K562 (cell line): ENCODE measurements at regions not wholly inside any gene's neighbourhood (a gene's known extent, or its start where the extent isn't known, plus 50 kb on each side); places are given as distances from the start of the nearest gene placed in this dataset.

Source experiments
- ATAC-seq: fragments of 200-7000 bp; cut with Tn5 transposase; 3 replicates; pipeline ENCODE4 v1.9.1; 2020; ENCODE audit warnings: moderate library complexity
- BruUV-seq: library from RNA; stranded (reverse); fragments of 400-500 nt; replicated peaks from 2 replicates; lab custom pipeline; 2021; lab: Mats Ljungman, UMichigan
- CTCF ChIA-PET: fragments of 300-600 bp; formaldehyde crosslinking; extraction: SDS; loops from one replicate; lab custom pipeline; 2021; ENCODE audit warnings: low intra/inter-chr PET ratio; lab: Yijun Ruan, JAX
- POLR2A ChIA-PET: fragments of 300-600, 350-650 bp; sonication (Branson Sonifier 250); formaldehyde crosslinking; extraction: SDS; loops from one replicate; lab custom pipeline; 2021; ENCODE audit warnings: antibody characterized with exemption, inconsistent platforms; lab: Yijun Ruan, JAX
- DNase-seq, 4 experiments: peaks; one replicate each; pipeline versions ENCODE4 v3.0.0 to v3.0.0-alpha.2; 2011 to 2018; ENCODE audit warnings: low spot score in 3 of 4, mixed read lengths in 3 of 4; ENCODE audit errors: extremely low read depth in 1 of 4
- FAIRE-seq: peaks from 2 replicates; lab custom pipeline; 2011; peaks lifted over from hg19 to GRCh38; lab: Jason Lieb, UNC
- H2AFZ ChIP-seq: 2 replicates; pipeline ENCODE4 v1.6.0; 2011; ENCODE audit warnings: low read depth, low read length, control low read depth, inconsistent platforms
- H3K27ac ChIP-seq: fragments of 200-600 bp; 3 replicates; pipeline ENCODE4 v1.8.0; 2011; ENCODE audit warnings: low read depth, mild to moderate bottlenecking, control low read depth, inconsistent platforms, low read length, moderate library complexity, mixed read lengths; ENCODE audit errors: extremely low read depth
- H3K27me3 ChIP-seq, 2 experiments: fragments of 300-600 bp in 1 of 2; 2 replicates in 1 of 2; 3 replicates in 1 of 2; pipeline versions ENCODE4 v1.6.0 to v1.8.0; 2011; ENCODE audit warnings: inconsistent platforms in 2 of 2, low read length in 2 of 2, mild to moderate bottlenecking in 1 of 2, mixed read lengths in 1 of 2, moderate library complexity in 1 of 2; ENCODE audit not compliant: control insufficient read depth in 2 of 2, insufficient read depth in 2 of 2
- H3K36me3 ChIP-seq: fragments of 300-600 bp; 3 replicates; pipeline ENCODE4 v1.8.0; 2011; ENCODE audit warnings: mild to moderate bottlenecking, low read length, inconsistent platforms; ENCODE audit not compliant: control insufficient read depth, insufficient read depth
- H3K4me1 ChIP-seq, 2 experiments: fragments of 200-600 bp in 1 of 2; replicated peaks in 1 of 2; 2 replicates in 1 of 2; 3 replicates in 1 of 2; pipeline versions ENCODE4 v1.5.1 to v1.8.0; 2011; ENCODE audit warnings: inconsistent platforms in 2 of 2, low read length in 2 of 2, mild to moderate bottlenecking in 1 of 2, mixed read lengths in 1 of 2, moderate library complexity in 1 of 2; ENCODE audit not compliant: control insufficient read depth in 2 of 2, insufficient read depth in 2 of 2
- H3K4me2 ChIP-seq: 2 replicates; pipeline ENCODE4 v1.6.1; 2011; ENCODE audit warnings: low read length, control low read depth, inconsistent platforms, mixed read lengths; ENCODE audit not compliant: insufficient read depth
- H3K4me3 ChIP-seq: fragments of 200-600 bp; sonication (generic), shearing (Covaris generic); 2 replicates; pipeline ENCODE4 v1.5.1; 2016; ENCODE audit warnings: control low read depth, inconsistent platforms
- H3K79me2 ChIP-seq: fragments of 200-600 bp; 3 replicates; pipeline ENCODE4 v1.8.0; 2011; ENCODE audit warnings: low read length, inconsistent platforms; ENCODE audit not compliant: control insufficient read depth, insufficient read depth
- H3K9ac ChIP-seq, 2 experiments: 2 replicates each; pipeline versions ENCODE4 v1.6.0 to v1.6.1; 2011; ENCODE audit warnings: low read depth in 2 of 2, low read length in 2 of 2, control low read depth in 1 of 2, inconsistent platforms in 1 of 2, mild to moderate bottlenecking in 1 of 2, mixed read lengths in 1 of 2; ENCODE audit not compliant: insufficient read depth in 1 of 2
- H3K9me1 ChIP-seq: one replicate; pipeline ENCODE4 v1.6.0; 2011; ENCODE audit warnings: inconsistent platforms, mild to moderate bottlenecking, low read length, moderate library complexity; ENCODE audit not compliant: control insufficient read depth, insufficient read depth
- H3K9me3 ChIP-seq: replicated peaks from 2 replicates; pipeline ENCODE4 v1.5.1; 2011; ENCODE audit warnings: low read depth, low read length, inconsistent platforms; ENCODE audit not compliant: control insufficient read depth, insufficient read depth
- H4K20me1 ChIP-seq: replicated peaks from 2 replicates; pipeline ENCODE4 v1.6.1; 2011; ENCODE audit warnings: low read length, inconsistent platforms, mixed read lengths; ENCODE audit not compliant: control insufficient read depth, insufficient read depth
- BRCA1 ChIP-seq, 2 experiments: fragments of 450-650 bp in 1 of 2; sonication (generic) in 1 of 2; formaldehyde crosslinking in 1 of 2; IDR thresholded peaks; 2 replicates each; pipeline versions ENCODE4 v1.5.0 to v1.6.1; 2017 to 2020; ENCODE audit warnings: mild to moderate bottlenecking in 1 of 2, missing genetic modification reagents in 1 of 2
- CBFA2T2 ChIP-seq: fragments of 450-650 bp; conservative IDR thresholded peaks from 2 replicates; pipeline ENCODE4 v1.6.1; 2017; ENCODE audit warnings: mild to moderate bottlenecking
- CBX5 ChIP-seq: IDR thresholded peaks from 2 replicates; pipeline ENCODE4 v1.6.1; 2014; ENCODE audit warnings: low read depth, borderline replicate concordance
- E2F3 ChIP-seq: fragments of 250-450 bp; sonication (Bioruptor Pico); IDR thresholded peaks from 2 replicates; pipeline ENCODE4 v1.4.0; 2020; ENCODE audit warnings: mild to moderate bottlenecking
- MAZ ChIP-seq, 2 experiments: fragments of 450-650 bp in 1 of 2; sonication (generic) in 1 of 2; formaldehyde crosslinking; IDR thresholded peaks in 1 of 2; conservative IDR thresholded peaks in 1 of 2; 2 replicates each; pipeline versions ENCODE4 v1.4.0 to v1.5.0; 2020; ENCODE audit warnings: mild to moderate bottlenecking in 1 of 2, missing genetic modification reagents in 1 of 2
- MED1 ChIP-seq: sonication (generic); formaldehyde crosslinking; IDR thresholded peaks from 2 replicates; pipeline ENCODE4 v1.8.1; 2023; ENCODE audit warnings: missing genetic modification reagents, borderline replicate concordance
- MITF ChIP-seq: IDR thresholded peaks from 2 replicates; pipeline ENCODE4 v1.6.1; 2014; ENCODE audit warnings: antibody characterized with exemption
- PREB ChIP-seq: sonication (generic); formaldehyde crosslinking; IDR thresholded peaks from 2 replicates; pipeline ENCODE4 v1.8.1; 2023; ENCODE audit warnings: mild to moderate bottlenecking, missing genetic modification reagents
- RBM34 ChIP-seq: fragments of 200-400 bp; formaldehyde crosslinking; IDR thresholded peaks from 2 replicates; pipeline ENCODE4 v1.6.1; 2018; ENCODE audit warnings: low read length, borderline replicate concordance; ENCODE audit not compliant: insufficient read depth
- STAT5B ChIP-seq: fragments of 250-450 bp; sonication (Bioruptor Pico); IDR thresholded peaks from 2 replicates; pipeline ENCODE4 v1.8.0; 2021; ENCODE audit warnings: mild to moderate bottlenecking, inconsistent platforms
- TAF9B ChIP-seq: fragments of 450-650 bp; IDR thresholded peaks from 2 replicates; pipeline ENCODE4 v1.6.1; 2018; ENCODE audit warnings: mild to moderate bottlenecking; ENCODE audit not compliant: partially characterized antibody
- ZC3H11A ChIP-seq: IDR thresholded peaks from 2 replicates; pipeline ENCODE4 v1.6.1; 2012; ENCODE audit warnings: low read depth, low read length, improper control_type of control experiment
- ZNF311 ChIP-seq: fragments of 250-450 bp; sonication (Bioruptor Pico); IDR thresholded peaks from 2 replicates; pipeline ENCODE4 v1.4.0; 2020; ENCODE audit warnings: mild to moderate bottlenecking, moderate library complexity
- ZNF41 ChIP-seq: fragments of 250-450 bp; sonication (Bioruptor Pico); conservative IDR thresholded peaks from 2 replicates; pipeline ENCODE4 v1.4.0; 2020; ENCODE audit warnings: mild to moderate bottlenecking
- WGBS: fragments of 100-300 bp; shearing (Covaris generic); methylation state at CpG from one replicate; pipeline ENCODE4 v1.1.6; 2016; ENCODE audit warnings: low coverage, mixed read lengths; ENCODE audit not compliant: insufficient coverage; ENCODE audit errors: missing lambda C conversion rate; 5-methylcytosine and 5-hydroxymethylcytosine counted together
- in situ Hi-C: fragments of 300-500 bp; cut with MboI; formaldehyde crosslinking; loops from 4 replicates; pipeline ENCODE4 v1.15.0; 2018; ENCODE audit warnings: inconsistent platforms, mixed read lengths
- intact Hi-C: fragments of 100-400 bp; cut with micrococcal nuclease; formaldehyde crosslinking; loops from 2 replicates; pipeline ENCODE4 v1.14.2; 2022
- TF ChIP-seq, protein P1 (sequence below): fragments of 200-800 bp; sonication (Bioruptor generic); IDR thresholded peaks from 2 replicates; pipeline ENCODE4 v1.6.1; 2016; ENCODE audit warnings: missing genetic modification characterization, missing compliant biosample characterization

GRCh38 chr5:57884346-57885102 lies 401.9 kb upstream of the ACTBL2 start:
- in situ Hi-C loops (no loop called here), intact Hi-C loops (no loop called here)
- no TSS peak for BruUV-seq
- no peak overlapping the region for H3K9ac ChIP-seq
- H4K20me1 ChIP-seq = no peaks in the 10 kb centered on the region
- DNase-seq (no peak), FAIRE-seq (no peak), ATAC-seq (no peak)
- no peaks in the 10 kb centered on the region for H3K9me1 ChIP-seq
- no peaks in the 10 kb centered on the region for H3K79me2 ChIP-seq
- no peak overlapping the region for H2AFZ ChIP-seq
- H3K4me3 ChIP-seq = no peak overlapping the region
- ChIA-PET POLR2A (interaction anchor here (0.7 to 1.0 kb wide), 3 partner anchors 13 to 564 kb away, joined by 3 read pairs; no protein-coding TSS in a partner anchor), CTCF (no interaction called here)
- H3K36me3 ChIP-seq = no peaks in the 10 kb centered on the region
- no peaks in the 10 kb centered on the region for H3K27me3 ChIP-seq
- H3K4me2 ChIP-seq = no peak overlapping the region
- no peaks in the 10 kb centered on the region for H3K4me1 ChIP-seq
- no peaks in the 10 kb centered on the region for H3K9me3 ChIP-seq
- 11% methylated on average over 5 of the region's 5 CpGs for WGBS
- H3K27ac ChIP-seq = no peak overlapping the region
- TF ChIP-seq ZC3H11A (no peak), E2F3 (CRISPR knock-in tag) (no peak), STAT5B (no peak), CBFA2T2 (no peak), ZNF41 (CRISPR knock-in tag) (no peak), ZNF311 (CRISPR knock-in tag) (no peak), MITF (no peak), BRCA1 (IDR thresholded peaks at IDR 0.05) (no peak), BRCA1 (CRISPR knock-in tag; IDR thresholded peaks at IDR 0.05) (no peak), MAZ (CRISPR knock-in tag; conservative IDR thresholded peaks at IDR 0.05 in 1 of 2, IDR thresholded peaks at IDR 0.05 in 1 of 2) (no peak), PREB (no peak), MED1 (CRISPR knock-in tag) (no peak), TAF9B (no peak), RBM34 (no peak), CBX5 (no peak)
- TF ChIP-seq, protein P1, sequence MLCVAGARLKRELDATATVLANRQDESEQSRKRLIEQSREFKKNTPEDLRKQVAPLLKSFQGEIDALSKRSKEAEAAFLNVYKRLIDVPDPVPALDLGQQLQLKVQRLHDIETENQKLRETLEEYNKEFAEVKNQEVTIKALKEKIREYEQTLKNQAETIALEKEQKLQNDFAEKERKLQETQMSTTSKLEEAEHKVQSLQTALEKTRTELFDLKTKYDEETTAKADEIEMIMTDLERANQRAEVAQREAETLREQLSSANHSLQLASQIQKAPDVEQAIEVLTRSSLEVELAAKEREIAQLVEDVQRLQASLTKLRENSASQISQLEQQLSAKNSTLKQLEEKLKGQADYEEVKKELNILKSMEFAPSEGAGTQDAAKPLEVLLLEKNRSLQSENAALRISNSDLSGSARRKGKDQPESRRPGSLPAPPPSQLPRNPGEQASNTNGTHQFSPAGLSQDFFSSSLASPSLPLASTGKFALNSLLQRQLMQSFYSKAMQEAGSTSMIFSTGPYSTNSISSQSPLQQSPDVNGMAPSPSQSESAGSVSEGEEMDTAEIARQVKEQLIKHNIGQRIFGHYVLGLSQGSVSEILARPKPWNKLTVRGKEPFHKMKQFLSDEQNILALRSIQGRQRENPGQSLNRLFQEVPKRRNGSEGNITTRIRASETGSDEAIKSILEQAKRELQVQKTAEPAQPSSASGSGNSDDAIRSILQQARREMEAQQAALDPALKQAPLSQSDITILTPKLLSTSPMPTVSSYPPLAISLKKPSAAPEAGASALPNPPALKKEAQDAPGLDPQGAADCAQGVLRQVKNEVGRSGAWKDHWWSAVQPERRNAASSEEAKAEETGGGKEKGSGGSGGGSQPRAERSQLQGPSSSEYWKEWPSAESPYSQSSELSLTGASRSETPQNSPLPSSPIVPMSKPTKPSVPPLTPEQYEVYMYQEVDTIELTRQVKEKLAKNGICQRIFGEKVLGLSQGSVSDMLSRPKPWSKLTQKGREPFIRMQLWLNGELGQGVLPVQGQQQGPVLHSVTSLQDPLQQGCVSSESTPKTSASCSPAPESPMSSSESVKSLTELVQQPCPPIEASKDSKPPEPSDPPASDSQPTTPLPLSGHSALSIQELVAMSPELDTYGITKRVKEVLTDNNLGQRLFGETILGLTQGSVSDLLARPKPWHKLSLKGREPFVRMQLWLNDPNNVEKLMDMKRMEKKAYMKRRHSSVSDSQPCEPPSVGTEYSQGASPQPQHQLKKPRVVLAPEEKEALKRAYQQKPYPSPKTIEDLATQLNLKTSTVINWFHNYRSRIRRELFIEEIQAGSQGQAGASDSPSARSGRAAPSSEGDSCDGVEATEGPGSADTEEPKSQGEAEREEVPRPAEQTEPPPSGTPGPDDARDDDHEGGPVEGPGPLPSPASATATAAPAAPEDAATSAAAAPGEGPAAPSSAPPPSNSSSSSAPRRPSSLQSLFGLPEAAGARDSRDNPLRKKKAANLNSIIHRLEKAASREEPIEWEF (CRISPR knock-in tag) = no peak
